LNCAP (cell line): ENCODE measurements at regions not wholly inside any gene's neighbourhood (a gene's known extent, or its start where the extent isn't known, plus 50 kb on each side); places are given as distances from the start of the nearest gene placed in this dataset.

Experiments
- TF ChIP-seq, protein P1 (sequence below): fragments of 450-650 bp; IDR thresholded peaks from 2 replicates; pipeline ENCODE4 v1.5.1; 2017; ENCODE audit warnings: mild to moderate bottlenecking

DNA sequence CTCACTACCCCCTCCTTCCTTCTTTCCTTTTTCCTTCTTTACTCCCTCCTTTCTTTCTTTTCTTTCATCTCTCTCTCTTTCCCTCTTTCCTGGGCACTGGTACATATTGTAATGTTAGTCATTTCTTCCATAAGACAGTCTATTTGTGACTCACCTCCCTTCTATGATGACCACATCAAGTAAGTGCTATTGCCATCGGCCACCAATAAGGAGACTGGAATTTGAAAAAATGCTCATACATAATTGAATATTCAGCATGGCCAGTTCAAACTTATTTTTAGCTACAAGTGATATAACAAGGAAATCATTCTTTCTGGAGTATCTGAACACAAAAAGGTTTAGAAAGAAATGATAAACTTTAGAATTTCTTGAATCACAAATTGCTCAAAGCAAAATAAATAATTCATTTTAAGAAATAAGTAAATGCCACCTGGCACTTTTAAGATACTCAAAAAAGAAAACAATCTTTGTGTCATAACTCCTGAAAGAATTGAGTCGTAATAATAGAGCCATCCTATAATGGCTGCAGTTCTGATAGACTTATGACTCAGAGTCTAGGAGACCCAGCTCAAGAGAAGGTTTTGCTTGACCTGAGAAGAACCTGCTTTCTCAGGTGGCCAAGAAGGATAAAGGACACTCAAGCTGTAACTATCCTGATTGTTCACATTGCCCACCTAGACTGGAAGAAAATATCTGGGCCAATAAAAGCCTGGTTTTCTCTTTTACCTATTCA lies 51.6 kb upstream of the CCBE1 start:
- TF ChIP-seq, protein P1, sequence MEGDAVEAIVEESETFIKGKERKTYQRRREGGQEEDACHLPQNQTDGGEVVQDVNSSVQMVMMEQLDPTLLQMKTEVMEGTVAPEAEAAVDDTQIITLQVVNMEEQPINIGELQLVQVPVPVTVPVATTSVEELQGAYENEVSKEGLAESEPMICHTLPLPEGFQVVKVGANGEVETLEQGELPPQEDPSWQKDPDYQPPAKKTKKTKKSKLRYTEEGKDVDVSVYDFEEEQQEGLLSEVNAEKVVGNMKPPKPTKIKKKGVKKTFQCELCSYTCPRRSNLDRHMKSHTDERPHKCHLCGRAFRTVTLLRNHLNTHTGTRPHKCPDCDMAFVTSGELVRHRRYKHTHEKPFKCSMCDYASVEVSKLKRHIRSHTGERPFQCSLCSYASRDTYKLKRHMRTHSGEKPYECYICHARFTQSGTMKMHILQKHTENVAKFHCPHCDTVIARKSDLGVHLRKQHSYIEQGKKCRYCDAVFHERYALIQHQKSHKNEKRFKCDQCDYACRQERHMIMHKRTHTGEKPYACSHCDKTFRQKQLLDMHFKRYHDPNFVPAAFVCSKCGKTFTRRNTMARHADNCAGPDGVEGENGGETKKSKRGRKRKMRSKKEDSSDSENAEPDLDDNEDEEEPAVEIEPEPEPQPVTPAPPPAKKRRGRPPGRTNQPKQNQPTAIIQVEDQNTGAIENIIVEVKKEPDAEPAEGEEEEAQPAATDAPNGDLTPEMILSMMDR, result no peak
